ENCODE measurements at regions not wholly inside any gene's neighbourhood (a gene's known extent, or its start where the extent isn't known, plus 50 kb on each side); places are given as distances from the start of the nearest gene placed in this dataset.

DNA sequence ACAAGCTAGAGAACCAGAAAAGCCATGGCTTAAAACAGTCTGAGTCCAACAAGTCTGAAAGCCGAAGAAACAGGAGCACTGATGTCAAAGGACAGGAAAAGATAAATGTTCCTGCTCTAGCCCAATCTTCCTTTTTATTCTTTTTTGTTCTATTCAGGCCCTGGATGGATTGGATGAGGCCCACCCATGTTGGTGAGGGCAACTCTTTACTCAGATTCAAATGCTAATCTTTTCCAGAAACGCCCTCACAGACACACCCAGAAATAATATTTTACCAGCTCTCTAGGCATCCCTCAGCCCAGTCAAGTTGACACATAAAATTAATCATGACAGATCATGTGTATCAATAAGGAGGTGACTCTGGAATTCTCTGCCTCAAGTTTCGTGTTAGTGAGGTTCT, 1002.7 kb downstream of the STPG2 start:
- TF ChIP-seq ZNF274 (IDR thresholded peaks at IDR 0.05; ENCODE audit: low read depth, low read length) (no peak), SUZ12 (IDR thresholded peaks at IDR 0.05; ENCODE audit: extremely low read depth, insufficient read depth, insufficient read length) (no peak), YY1 (IDR thresholded peaks at IDR 0.05; ENCODE audit: insufficient read depth, insufficient read length) (no peak)
